GM12891 (cell line): ENCODE measurements at regions not wholly inside any gene's neighbourhood (a gene's known extent, or its start where the extent isn't known, plus 50 kb on each side); places are given as distances from the start of the nearest gene placed in this dataset.

ENCODE experiments used
- DNase-seq: peaks from one replicate; pipeline ENCODE4 v3.0.0; 2011; ENCODE audit warnings: low spot score; ENCODE audit not compliant: insufficient read length
- FAIRE-seq: peaks from 2 replicates; lab custom pipeline; 2011; peaks lifted over from hg19 to GRCh38; lab: Jason Lieb, UNC
- PAX5 ChIP-seq: IDR thresholded peaks from 2 replicates; pipeline ENCODE4 v1.6.1; 2011; ENCODE audit warnings: low read length, moderate library complexity, mild to moderate bottlenecking; ENCODE audit not compliant: insufficient read depth, severe bottlenecking
- POLR2A ChIP-seq: IDR thresholded peaks from 2 replicates; pipeline ENCODE4 v1.6.1; 2011; ENCODE audit warnings: low read depth, low read length, control low read depth
- POLR2AphosphoS5 ChIP-seq: IDR thresholded peaks from 2 replicates; pipeline ENCODE4 v1.6.1; 2011; ENCODE audit warnings: low read depth, low read length, control low read depth
- POU2F2 ChIP-seq: IDR thresholded peaks from 2 replicates; pipeline ENCODE4 v1.6.1; 2011; ENCODE audit warnings: low read depth, mild to moderate bottlenecking, control low read depth, low read length, moderate library complexity
- SPI1 ChIP-seq: IDR thresholded peaks from 2 replicates; pipeline ENCODE4 v1.6.1; 2011; ENCODE audit warnings: low read depth, low read length, control low read depth
- TAF1 ChIP-seq: IDR thresholded peaks from 2 replicates; pipeline ENCODE4 v1.6.1; 2011; ENCODE audit warnings: low read depth, low read length, control low read depth

GRCh38 chr2:6741229-6741628 lies 124.5 kb downstream of the CMPK2 start:
- DNase-seq (no peak), FAIRE-seq (no peak)
- no peak for TF ChIP-seq TAF1
- TF ChIP-seq PAX5, result no peak

- no peak for FAIRE-seq
- TF ChIP-seq SPI1, result no peak
- no peak for TF ChIP-seq PAX5
- TF ChIP-seq TAF1, result no peak
- no peak for TF ChIP-seq POLR2AphosphoS5
- TF ChIP-seq POLR2A, result no peak
- TF ChIP-seq POU2F2, result no peak
- DNase-seq, result no peak
Observed at GRCh38 chr2:6744038-6744437, 121.7 kb downstream of the CMPK2 start.

DNA sequence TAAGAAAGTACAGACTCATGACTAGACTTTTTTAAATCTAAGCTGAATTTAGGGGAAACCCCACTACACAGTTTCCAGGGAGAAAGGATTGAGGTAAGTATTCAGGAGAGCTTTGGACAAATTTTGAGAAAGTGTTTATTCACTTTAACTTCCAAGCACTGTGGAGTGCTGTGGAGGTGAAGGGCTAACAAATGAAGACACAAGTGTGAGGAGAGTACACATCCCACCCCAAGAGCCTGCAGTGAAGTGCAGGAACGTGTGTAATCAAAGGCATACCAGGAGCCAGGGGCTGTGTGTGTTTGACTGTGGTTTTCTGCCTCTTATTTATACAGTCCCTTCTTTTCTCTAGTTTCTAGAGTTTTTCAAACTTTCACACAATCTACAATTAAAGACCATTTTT lies 118.3 kb downstream of the CMPK2 start:
- TF ChIP-seq PAX5, result no peak
- TF ChIP-seq POLR2A, result no peak
- TF ChIP-seq POU2F2, result no peak
- TF ChIP-seq POLR2AphosphoS5, result no peak
- TF ChIP-seq TAF1, result no peak
- TF ChIP-seq SPI1, result no peak
- no peak for DNase-seq
- no peak for FAIRE-seq

DNA sequence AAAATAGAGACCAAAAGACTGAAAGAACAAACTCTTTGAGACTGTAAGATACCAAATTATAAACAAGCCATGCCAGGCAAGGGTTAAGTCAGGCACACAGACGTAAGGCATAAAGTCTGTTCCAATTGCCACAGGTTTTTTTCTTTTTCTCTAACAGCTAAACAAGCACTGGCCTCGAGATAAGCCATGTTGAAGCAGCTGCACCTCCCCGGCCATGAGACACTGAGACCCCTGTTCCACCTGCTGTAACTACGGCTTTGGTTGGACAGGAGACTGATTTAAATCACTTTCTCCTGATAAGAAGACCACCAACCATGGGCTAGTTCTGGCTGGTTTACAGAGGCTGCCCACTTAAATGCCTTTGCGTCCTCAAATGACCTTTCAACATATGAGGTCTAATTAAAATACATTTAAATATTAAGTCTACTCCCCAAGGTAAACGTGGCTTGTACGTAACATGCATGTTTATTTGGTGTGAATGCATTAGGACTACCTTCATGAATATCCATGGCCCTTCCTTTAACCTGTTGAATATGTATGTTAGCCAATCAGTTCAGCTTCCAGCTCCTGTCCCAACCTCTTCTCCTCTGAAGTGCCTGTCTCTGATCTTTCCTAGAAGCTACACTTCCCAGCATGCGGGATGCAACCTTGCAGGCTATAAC lies 117.2 kb downstream of the CMPK2 start:
- TF ChIP-seq POLR2AphosphoS5 (no peak), SPI1 (no peak), PAX5 (no peak), POLR2A (no peak)
- FAIRE-seq (no peak), DNase-seq (no peak)

DNA sequence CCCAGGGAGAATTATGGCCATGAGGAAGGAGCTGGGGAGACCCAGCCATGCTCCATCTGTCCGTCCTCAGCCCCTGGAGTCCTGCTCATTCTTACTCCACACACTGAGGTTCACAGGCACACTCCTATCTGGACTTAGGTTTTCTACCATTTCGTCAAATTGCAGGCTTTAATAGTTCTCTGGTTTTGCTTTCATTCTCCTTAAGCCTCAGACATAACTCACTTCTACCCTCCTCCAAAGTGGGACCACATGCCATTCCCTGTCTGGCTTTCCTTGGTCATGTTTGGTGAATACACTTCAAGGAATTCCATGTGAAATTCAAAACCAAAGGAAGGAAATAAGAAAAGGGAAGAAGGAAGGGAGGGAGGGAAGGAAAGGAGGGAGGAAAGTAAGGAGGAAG lies 115.7 kb downstream of the CMPK2 start:
- TF ChIP-seq POLR2AphosphoS5 (no peak), POU2F2 (no peak), SPI1 (no peak), POLR2A (no peak), PAX5 (no peak), TAF1 (no peak)
- DNase-seq, result no peak
- FAIRE-seq, result no peak

- FAIRE-seq (no peak), DNase-seq (no peak)
- TF ChIP-seq SPI1, result no peak
- TF ChIP-seq TAF1, result no peak
- TF ChIP-seq PAX5, result no peak
- no peak for TF ChIP-seq POLR2A
- no peak for TF ChIP-seq POLR2AphosphoS5
- no peak for TF ChIP-seq POU2F2
Observed at GRCh38 chr2:6750411-6751158, 115.1 kb downstream of the CMPK2 start.

DNA sequence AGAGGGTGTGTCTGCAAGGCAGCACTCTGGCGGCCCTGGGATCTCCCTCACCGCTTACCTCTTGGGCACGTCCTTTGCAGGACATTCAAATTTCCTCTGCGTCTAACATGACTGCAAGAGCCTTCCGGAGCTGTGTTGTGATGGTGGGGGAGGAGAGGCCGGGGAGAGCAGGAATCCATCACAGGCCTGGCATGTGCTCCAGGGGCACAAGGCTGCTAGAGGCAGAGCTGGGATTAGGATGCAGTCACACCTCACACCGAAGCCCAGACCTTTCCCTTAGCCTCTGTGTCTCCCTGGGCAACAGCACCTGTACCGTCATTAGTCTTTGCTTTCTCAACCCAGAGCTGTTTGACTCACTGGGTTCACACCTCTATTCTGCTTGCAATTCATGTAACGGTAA lies 111.3 kb downstream of the CMPK2 start:
- no peak for DNase-seq
- TF ChIP-seq POLR2AphosphoS5, result no peak
- TF ChIP-seq POLR2A, result no peak
- TF ChIP-seq POU2F2, result no peak
- TF ChIP-seq TAF1, result no peak
- TF ChIP-seq PAX5, result no peak
- no peak for TF ChIP-seq SPI1
- no peak for FAIRE-seq

DNA sequence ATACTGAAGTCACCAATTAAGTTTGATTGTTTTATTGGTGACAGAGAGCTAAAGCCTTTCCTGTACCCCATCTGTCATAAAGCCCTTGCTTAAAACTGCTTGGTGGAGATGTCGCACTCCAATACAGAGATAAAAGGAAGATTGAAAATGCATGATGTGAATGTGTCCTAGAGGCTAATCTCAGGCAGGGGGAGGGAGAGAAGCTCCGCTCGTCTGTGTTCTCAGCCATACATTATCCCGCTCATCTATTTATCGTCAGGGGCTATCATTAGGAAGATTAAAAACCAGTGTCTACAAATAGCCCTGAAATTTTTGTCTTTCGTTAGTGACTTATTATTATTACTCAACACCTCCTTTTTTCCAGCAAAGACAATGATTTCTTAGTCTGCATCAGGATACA lies 110.3 kb downstream of the CMPK2 start:
- DNase-seq (no peak), FAIRE-seq (no peak)
- TF ChIP-seq TAF1 (no peak), SPI1 (no peak), POLR2A (no peak), POLR2AphosphoS5 (no peak), POU2F2 (no peak), PAX5 (no peak)

- FAIRE-seq (no peak), DNase-seq (no peak)
- TF ChIP-seq SPI1 (no peak), POU2F2 (no peak)
Observed at GRCh38 chr2:6757215-6757614, 108.5 kb downstream of the CMPK2 start.

DNA sequence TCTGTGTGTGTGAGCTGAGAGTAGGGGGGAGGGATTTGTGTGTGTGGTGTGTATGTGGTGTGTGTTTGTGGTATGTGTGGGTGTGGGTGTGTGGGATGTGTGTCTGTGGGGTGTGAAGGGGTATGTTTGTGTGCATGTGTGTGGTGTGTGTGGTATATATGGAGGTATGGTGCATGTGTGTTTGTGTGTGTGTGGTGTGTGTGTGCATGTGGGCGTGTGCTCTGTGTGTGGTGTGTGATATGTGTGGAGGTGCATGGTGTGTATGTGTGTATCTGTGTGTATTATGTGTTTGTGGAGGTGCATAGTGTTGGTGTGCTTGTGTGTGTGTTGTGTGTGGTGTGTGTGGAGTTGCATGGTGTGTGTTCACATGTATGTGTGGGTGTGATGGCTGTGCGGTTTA lies 106.0 kb downstream of the CMPK2 start:
- DNase-seq, result no peak
- FAIRE-seq, result no peak
- TF ChIP-seq POU2F2, result no peak
- TF ChIP-seq POLR2A, result no peak
- no peak for TF ChIP-seq SPI1
- no peak for TF ChIP-seq PAX5
- no peak for TF ChIP-seq POLR2AphosphoS5
- TF ChIP-seq TAF1, result no peak
